LNCAP (cell line): ENCODE measurements at regions not wholly inside any gene's neighbourhood (a gene's known extent, or its start where the extent isn't known, plus 50 kb on each side); places are given as distances from the start of the nearest gene placed in this dataset.

ENCODE experiments used
- CTCF ChIP-seq: fragments of 450-650 bp; IDR thresholded peaks from 2 replicates; pipeline ENCODE4 v1.5.1; 2017; ENCODE audit warnings: mild to moderate bottlenecking

- no peak for TF ChIP-seq CTCF
Measured at GRCh38 chr4:11232015-11232414, 196.7 kb downstream of the HS3ST1 start.

GRCh38 chr4:11230866-11231265 lies 197.8 kb downstream of the HS3ST1 start:
- no peak for TF ChIP-seq CTCF

GRCh38 chr4:11228530-11228929 lies 200.2 kb downstream of the HS3ST1 start:
- no peak for TF ChIP-seq CTCF

- no peak for TF ChIP-seq CTCF
Measured at GRCh38 chr4:11223311-11223710, 205.4 kb downstream of the HS3ST1 start.

- TF ChIP-seq CTCF: no peak
Measured at GRCh38 chr4:11218692-11219091, 210.0 kb downstream of the HS3ST1 start.

- TF ChIP-seq CTCF: no peak
Measured at GRCh38 chr4:11216520-11216919, 212.2 kb downstream of the HS3ST1 start.

- TF ChIP-seq CTCF: no peak
Measured at GRCh38 chr4:11214281-11214680, 214.4 kb downstream of the HS3ST1 start.

- no peak for TF ChIP-seq CTCF
Measured at GRCh38 chr4:11209826-11210225, 218.9 kb downstream of the HS3ST1 start.
